ENCODE measurements at regions not wholly inside any gene's neighbourhood (a gene's known extent, or its start where the extent isn't known, plus 50 kb on each side); places are given as distances from the start of the nearest gene placed in this dataset.
A peak's percentile ranks its signal among the peaks of the same experiment; 100 is the strongest.

- no peak for DNase-seq (ENCODE audit: low spot score)
Measured at GRCh38 chr3:64354221-64354620, 129.0 kb upstream of the PRICKLE2 start.

DNA sequence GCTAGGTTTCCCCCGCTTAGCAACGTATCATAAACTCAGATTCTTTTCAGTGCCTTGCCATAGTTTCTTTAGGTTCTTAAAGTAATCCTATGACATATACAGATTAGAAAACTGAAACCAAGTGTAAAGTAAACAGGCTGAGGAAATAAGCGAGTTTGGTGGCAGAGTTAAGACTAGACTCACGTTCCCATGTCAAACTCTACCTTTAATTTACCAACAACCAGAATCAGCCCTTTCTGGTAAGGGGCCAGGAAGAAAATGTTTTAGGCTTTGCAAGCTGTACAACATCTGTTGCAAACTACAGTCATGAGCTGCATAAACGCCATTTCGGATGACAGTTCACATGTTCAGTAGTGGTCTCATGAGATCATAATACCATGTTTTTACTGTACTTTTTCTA is 128.0 kb upstream of the PRICKLE2 start:
- no peak for DNase-seq (ENCODE audit: low spot score)

- DNase-seq (ENCODE audit: low spot score), result no peak
Measured at GRCh38 chr3:64352639-64352992, 127.3 kb upstream of the PRICKLE2 start.

DNA sequence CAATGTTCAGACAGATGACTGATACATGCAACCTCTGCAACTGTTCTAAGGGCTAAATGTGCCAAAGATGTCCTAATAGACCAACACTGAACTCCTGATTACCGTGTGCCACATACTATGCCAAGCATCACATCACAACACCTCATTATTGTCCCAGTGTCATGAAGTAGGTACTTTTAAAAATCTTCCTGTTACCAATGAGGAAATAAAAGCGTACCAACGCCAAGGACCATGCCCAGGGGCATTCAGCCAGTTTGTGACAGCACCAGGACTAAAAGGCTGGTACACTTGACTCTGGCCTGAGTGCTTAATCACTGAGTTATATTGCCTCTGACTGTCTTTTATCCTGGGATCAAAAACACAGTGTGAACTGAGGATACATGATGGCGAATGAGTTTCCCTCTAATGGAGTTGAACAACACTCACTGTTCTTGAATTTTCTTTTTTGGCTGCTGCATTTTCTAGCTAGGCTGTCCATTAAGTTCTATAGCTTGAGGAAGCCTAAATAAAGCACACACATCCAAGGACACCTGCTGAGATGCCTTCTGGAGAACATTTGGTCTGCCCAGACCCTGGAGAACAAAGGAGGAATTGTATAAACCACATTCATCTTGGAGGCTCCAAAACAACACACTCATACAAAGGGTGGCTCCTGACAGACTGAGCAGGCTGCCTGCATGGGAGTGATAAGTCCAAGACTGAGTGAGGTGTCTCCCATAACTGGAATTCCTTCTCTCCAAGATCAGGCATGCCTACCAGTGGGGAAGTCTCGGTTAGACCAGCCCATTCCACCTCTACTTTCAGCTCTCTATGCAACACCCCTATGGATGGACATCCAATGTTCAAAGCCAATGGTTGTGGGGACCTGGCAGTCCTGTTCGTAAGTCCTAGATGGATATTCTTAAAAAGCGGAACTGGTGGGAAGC is 126.7 kb upstream of the PRICKLE2 start:
- DNase-seq (ENCODE audit: low spot score), result no peak

DNA sequence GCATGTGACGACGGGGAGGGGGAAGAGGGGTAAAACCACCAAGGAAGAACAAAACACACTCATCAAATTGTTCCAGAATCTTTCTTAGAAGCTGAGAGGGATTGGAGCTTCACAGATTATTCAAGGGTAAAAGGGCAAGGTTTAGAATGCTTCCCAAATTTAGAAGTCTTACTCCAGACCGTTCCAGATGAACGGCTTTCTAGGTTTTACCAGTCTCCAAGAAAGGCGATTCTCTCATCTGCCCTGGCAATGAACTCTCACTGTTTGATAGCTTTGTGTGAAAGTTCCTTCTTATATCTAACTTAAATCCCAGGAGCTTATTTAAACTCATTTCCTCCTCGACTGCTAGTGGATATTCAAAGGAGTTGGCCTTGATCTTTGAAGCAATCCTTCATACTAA is 124.3 kb upstream of the PRICKLE2 start:
- no peak for DNase-seq (ENCODE audit: low spot score)

GRCh38 chr3:64345371-64345770 is 120.1 kb upstream of the PRICKLE2 start:
- DNase-seq (ENCODE audit: low spot score), result no peak

DNA sequence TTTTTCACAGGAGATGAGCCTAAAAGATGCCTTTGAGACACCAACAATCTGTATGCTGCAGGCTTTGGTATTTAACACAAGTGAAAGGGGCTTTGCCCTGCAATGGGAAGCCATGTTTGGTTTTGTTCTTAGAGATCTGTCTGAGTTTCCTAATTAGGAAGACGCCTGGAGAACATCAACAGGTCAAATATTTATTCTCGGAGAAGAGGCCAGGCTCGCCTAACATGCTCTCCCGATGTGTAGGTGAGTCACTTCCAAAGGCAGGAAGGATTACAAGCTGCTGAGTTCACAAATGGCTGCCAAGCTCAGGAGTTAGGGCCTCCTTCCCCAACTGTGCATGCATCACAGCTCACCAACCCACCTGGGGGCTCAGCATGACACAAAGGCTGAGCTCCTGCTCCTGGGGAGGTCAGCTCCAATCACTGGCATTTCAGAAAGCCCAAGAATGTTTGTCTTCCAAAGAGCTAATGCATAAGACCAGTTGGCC is 119.5 kb upstream of the PRICKLE2 start:
- DNase-seq (ENCODE audit: low spot score), result peak; percentile 35

DNA sequence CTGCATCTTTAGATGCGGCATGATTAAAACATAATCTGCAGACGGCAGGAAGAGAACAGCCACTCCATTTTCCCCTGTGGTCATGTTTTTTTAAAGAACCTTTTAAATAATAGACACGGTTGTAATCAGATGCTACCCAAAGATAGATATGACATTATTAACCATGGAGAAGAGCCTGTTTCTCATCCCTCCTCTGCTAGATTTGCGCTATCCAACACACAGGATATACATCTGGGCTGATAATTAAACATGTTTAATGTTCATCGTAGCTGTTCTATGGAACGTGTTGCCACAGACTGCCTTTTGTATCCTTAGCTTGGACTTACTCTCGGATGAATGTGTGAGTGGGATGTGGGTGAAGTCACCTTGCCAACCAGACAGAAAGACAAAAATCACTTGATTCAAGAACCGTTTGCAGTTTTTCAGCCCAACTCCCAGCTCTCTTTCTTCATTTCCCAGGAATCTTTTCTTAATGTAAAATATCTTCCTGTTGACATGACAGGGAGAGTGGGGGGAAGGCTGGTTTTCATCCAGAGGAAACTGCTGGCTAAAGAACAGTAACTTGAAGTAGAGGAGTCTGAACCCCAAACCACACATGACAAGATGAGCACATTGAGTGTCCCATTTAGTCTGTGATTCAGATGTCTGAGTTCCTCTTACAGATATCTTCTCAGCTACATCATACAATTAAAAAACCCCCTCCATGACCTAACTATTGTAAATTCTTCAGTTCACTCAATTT is 118.6 kb upstream of the PRICKLE2 start:
- no peak for DNase-seq (ENCODE audit: low spot score)

DNA sequence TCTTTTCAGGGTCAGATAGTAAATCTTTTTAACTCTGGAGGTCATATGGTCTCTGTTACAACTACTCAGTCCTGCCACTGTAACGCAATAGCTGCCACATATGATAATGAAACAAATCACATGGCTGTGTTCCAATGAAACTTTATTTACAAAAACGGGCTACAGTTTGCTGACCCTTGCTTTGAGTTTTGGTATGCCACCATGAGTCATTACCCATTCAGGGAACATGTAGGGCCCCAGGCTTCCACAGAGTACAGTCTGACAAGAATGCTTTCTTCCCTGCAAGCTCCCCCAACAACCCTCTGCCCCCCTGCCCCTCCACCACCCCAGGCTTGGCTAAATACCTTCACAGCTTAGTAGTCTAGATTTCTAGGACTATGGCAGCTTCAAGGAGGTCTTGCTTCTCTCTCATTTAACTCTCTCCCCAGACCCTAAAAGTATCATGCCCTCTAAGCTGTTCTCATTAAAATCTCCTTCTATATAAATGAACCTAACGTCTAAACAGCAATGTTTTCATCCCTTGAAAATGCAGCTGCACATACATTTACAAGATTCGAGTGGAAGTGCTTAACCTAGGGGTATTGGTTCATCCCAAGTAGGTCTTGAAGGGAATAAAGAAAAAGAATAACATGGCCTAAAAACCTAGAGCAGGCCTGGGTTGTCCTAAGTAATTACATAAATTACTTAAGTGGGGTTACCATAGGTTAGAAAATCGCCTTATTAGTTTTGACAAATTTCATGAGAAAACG is 117.8 kb upstream of the PRICKLE2 start:
- no peak for DNase-seq (ENCODE audit: low spot score)

DNA sequence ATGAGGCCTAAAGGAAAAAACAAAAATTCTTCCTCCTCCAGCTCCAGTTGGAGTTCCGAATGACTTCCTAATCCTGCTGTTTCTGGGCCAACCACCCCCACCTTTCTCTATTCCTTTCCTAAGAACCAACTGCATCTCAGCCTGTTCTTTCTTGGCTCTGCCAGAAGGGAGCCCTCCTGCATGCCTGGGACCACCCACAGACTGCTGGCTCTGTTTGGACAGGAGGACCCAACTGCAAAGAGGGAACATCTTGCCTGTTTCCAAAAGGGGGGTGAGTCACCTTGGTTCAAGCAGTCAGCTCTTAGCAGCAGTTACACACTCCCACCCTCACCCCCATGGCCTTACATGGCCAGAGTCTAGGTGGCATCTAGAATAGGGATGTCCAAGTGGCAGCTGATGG is 116.0 kb upstream of the PRICKLE2 start:
- DNase-seq (ENCODE audit: low spot score), result no peak

DNA sequence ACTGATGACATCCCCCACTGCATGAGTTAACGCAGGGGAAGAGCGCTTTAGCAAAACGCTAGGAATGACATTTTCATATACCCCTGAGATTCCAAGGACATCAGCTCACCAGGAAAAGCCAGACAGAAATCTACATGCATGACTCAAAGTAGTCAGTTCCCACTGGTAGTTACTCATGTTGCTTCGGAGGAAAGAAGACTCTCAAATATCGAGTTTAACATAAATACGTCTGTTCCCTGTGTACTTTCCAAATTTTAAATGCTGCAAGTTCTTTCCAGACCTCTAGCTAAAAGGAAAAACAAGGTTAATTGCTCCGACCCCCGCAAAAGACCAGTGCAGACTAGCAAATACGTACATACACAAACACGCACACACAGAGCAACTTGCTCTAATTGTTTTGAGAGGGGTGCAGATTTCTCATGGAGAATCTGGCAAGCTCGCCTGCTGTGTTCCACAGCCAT is 115.4 kb upstream of the PRICKLE2 start:
- DNase-seq (ENCODE audit: low spot score), result no peak

DNA sequence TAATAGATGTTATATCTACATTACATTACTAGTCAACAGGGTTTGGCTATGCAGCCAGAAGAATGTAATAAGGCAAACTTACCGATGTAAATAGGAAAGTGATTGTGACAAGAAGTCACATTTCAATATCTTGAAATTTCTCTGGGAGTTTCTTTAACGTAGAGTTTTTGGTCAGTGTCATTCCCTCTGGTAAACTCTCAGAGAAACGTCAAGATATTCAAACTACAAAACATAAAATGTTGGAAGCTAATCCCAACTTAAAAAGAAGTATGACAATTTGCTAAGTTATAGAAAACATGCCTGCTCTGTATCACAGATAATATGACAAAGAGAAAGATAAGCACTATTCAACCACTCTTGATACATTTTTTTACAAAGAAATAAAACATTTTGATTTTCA is 111.2 kb upstream of the PRICKLE2 start:
- DNase-seq (ENCODE audit: low spot score), result no peak

- DNase-seq (ENCODE audit: low spot score), result no peak
Measured at GRCh38 chr3:64332459-64333350, 107.4 kb upstream of the PRICKLE2 start.

DNA sequence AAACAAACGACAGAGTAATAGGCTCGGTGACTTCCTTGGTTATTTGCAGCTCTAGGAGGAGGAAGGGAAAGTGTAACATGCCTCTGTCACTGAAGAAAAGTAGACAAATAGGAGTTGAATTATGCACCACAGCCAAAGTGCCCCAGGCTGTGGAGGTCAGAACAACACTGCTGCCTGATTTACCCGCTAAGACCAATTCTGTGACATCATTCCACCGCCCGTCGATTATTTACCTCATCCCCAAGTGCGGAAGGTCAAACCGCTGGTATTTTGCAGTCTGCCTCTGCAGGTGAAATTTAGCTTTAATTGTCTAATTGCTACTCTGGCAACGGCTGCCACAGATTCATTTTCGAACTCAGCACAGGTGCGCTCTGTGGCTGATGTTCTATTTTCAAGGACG is 106.3 kb upstream of the PRICKLE2 start:
- no peak for DNase-seq (ENCODE audit: low spot score)

- DNase-seq (ENCODE audit: low spot score), result no peak
Measured at GRCh38 chr3:64329037-64329436, 103.8 kb upstream of the PRICKLE2 start.

DNA sequence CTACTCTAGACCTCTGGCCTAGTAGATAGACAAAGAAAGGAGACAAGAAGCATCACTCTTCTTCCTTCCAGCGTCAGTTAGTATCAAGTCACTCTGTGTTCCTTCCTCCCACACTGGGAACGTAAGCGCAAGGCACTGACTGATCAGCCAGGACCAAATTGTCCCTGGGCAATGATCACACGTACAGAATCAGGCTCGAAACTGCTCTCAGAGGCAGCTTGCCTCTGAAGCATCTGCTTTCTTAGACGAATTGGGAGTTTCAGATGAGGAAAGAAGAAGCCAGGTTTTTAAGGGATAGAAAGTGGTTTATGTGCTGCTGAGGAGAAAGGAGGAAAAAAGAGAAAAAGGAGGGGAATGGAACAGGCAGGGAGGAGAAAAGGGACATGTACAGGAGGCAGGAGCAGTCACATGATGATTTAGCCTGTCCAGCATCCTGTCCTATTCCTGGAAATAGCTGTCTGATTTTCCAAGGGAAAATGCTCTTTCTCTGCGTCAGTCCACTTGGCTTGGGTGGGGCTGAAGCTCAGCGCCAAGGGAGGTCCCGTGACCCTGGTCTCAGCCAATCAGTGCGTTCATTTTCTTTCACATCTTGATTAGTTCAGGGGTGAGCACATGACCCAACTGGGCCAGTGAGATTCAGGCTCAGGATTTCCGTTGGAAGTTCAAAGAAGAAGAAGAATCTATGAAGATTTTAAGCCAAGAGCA is 102.0 kb upstream of the PRICKLE2 start:
- DNase-seq (ENCODE audit: low spot score), result no peak

DNA sequence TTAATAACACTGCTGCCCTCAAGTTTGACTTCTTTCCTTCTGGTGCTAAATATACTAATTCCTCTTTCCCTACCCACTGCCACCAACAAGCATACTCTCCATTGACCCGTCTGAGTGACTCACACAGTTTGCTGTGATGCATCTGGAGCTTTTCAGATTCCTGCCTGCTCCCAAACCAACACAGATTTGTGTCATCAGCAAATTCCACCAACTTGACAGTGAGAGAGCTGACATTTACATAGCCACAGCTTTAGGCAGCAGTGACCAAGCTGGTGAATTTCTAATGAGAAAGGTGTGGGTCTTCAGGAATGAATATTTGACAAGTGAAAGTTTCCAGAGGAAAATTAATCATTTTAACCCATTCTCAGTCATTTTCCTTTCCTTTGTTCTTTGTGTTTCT is 96.5 kb upstream of the PRICKLE2 start:
- DNase-seq (ENCODE audit: low spot score), result no peak

DNA sequence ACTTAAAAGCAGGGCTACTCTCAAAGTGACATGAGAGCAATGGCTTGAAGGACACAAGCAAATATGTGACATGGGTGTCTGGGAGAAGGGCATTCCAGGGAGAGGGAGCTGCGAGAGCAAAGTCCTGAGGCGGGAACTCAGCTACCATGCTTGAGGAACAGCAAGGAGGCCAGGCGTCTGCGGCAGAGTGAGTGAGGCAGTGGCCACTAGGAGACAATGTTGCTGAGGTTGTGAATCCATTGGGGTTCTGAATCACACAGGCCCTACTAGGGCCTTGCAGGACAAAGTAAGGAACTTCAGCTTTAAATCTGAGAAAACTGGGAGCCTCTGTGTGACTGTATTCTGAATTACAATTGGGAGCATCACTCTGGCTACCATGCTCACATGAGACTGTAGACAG is 94.1 kb upstream of the PRICKLE2 start:
- no peak for DNase-seq (ENCODE audit: low spot score)

- no peak for DNase-seq (ENCODE audit: low spot score)
Measured at GRCh38 chr3:64318668-64319271, 93.5 kb upstream of the PRICKLE2 start.

- DNase-seq (ENCODE audit: low spot score), result no peak
Measured at GRCh38 chr3:64318001-64318400, 92.7 kb upstream of the PRICKLE2 start.

All from HuH-7.5 (cell line).